Prostate gland (tissue), 2 donors: ENCODE measurements at regions not wholly inside any gene's neighbourhood (a gene's known extent, or its start where the extent isn't known, plus 50 kb on each side); places are given as distances from the start of the nearest gene placed in this dataset.

Experiments used
- DNase-seq: peaks from one replicate; pipeline ENCODE4 v3.0.0-alpha.2; 2019; ENCODE audit warnings: low spot score
- H3K27ac ChIP-seq, 2 donors: fragments of 200-600 bp; sonication (generic); 2 replicates each; pipeline ENCODE4 v1.5.1; 2017 to 2019
- H3K27me3 ChIP-seq: fragments of 200-600 bp; sonication (generic); replicated peaks from 2 replicates; pipeline ENCODE4 v1.5.1; 2019; ENCODE audit not compliant: insufficient read depth
- H3K36me3 ChIP-seq, 2 donors: fragments of 200-600 bp; sonication (generic); 1 replicate in 1 of 2; 2 replicates in 1 of 2; pipeline versions ENCODE4 v1.5.1 to v1.8.1; 2017 to 2019
- H3K4me1 ChIP-seq: fragments of 200-600 bp; sonication (generic); replicated peaks from 2 replicates; pipeline ENCODE4 v1.5.1; 2019
- H3K4me3 ChIP-seq, 2 donors: fragments of 200-600 bp; sonication (generic); 2 replicates each; pipeline ENCODE4 v1.5.1; 2017 to 2019
- H3K9me3 ChIP-seq: fragments of 200-600 bp; sonication (generic); 2 replicates; pipeline ENCODE4 v1.5.1; 2017
- POLR2A ChIP-seq: fragments of 450-650 bp; IDR thresholded peaks from one replicate; pipeline ENCODE4 v1.6.1; 2016; ENCODE audit warnings: antibody characterized with exemption, mild to moderate bottlenecking
- POLR2AphosphoS5 ChIP-seq: sonication (generic); formaldehyde crosslinking; IDR thresholded peaks from one replicate; pipeline ENCODE4 v1.6.1; 2017; ENCODE audit warnings: antibody characterized with exemption
- WGBS: methylation state at CpG from one replicate; pipeline ENCODE4 v1.1.5; 2018; 5-methylcytosine and 5-hydroxymethylcytosine counted together
- intact Hi-C: fragments of 100-400 bp; cut with DNase I; formaldehyde crosslinking; loops from one replicate; pipeline ENCODE4 v1.14.2; 2022
- TF ChIP-seq, protein P1 (sequence below), 4 experiments: fragments of 200-600 bp in 2 of 4; fragments of 450-650 bp in 2 of 4; sonication (generic) in 2 of 4; IDR thresholded peaks; 1 replicate in 3 of 4; 2 replicates in 1 of 4; pipeline ENCODE4 v1.5.1; 2016 to 2019; ENCODE audit warnings: antibody characterized with exemption in 4 of 4, mild to moderate bottlenecking in 2 of 4, moderate library complexity in 2 of 4

DNA sequence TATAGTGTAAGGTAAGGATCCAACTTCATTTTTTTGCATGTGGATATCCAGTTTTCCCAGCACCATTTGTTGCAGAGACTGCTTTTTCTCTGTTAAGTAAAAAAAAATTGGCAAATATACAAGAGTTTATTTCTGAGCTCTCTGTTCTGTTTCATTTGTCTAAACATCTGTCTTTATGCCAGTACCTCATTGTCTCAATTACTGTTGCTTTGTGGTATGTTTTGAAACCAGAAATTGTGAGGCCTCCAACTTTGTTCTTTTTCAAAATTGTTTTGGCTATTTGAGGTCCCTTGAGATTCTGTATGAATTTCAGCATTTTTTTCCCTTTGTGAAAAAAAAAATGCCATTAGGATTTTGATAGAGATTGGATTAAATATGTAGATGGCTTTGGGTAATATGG, 150.5 kb downstream of the MINAR1 start:
- TF ChIP-seq POLR2AphosphoS5 (no peak), POLR2A (no peak)
- TF ChIP-seq, protein P1, sequence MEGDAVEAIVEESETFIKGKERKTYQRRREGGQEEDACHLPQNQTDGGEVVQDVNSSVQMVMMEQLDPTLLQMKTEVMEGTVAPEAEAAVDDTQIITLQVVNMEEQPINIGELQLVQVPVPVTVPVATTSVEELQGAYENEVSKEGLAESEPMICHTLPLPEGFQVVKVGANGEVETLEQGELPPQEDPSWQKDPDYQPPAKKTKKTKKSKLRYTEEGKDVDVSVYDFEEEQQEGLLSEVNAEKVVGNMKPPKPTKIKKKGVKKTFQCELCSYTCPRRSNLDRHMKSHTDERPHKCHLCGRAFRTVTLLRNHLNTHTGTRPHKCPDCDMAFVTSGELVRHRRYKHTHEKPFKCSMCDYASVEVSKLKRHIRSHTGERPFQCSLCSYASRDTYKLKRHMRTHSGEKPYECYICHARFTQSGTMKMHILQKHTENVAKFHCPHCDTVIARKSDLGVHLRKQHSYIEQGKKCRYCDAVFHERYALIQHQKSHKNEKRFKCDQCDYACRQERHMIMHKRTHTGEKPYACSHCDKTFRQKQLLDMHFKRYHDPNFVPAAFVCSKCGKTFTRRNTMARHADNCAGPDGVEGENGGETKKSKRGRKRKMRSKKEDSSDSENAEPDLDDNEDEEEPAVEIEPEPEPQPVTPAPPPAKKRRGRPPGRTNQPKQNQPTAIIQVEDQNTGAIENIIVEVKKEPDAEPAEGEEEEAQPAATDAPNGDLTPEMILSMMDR (IDR thresholded peaks at IDR 0.05), result no peak
- Histone ChIP-seq H3K4me1 (no peaks in the 10 kb centered on the region), H3K27ac (no peak overlapping the region), H3K27me3 (no peaks in the 10 kb centered on the region), H3K4me3 (no peak overlapping the region), H3K9me3 (no peaks in the 10 kb centered on the region), H3K36me3 (no peaks in the 10 kb centered on the region)
- intact Hi-C loops, result no loop called here
- no peak for DNase-seq

DNA sequence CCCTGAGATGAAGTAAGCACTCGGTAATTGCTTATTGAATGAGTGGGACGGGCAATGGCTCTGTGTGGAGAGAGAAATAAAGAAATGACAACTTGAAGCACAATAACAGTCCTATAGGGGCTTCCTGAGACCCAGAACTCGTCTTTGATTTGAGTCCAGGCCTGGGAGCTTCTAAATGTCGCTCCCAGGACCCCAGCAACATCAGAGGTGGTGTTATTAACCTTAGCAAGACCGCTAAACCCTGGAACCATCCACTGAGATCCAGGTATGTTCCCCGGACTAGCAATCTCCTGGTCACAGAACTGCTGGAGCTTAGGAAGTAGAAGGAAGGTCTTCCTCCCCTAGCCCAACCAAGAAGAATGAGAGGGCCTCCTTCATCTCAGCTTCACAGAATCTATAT, 160.0 kb downstream of the MINAR1 start:
- H3K27ac ChIP-seq, result no peak overlapping the region
- no peak for DNase-seq
- H3K4me3 ChIP-seq, result no peak overlapping the region
- 92% methylated on average over 5 of the region's 6 CpGs for WGBS
- H3K36me3 ChIP-seq, result no peaks in the 10 kb centered on the region
- H3K27me3 ChIP-seq, result no peaks in the 10 kb centered on the region
- H3K9me3 ChIP-seq, result no peaks in the 10 kb centered on the region
- intact Hi-C loops, result no loop called here
- no peaks in the 10 kb centered on the region for H3K4me1 ChIP-seq
- TF ChIP-seq POLR2AphosphoS5, result no peak
- TF ChIP-seq, protein P1 (IDR thresholded peaks at IDR 0.05), result no peak
- no peak for TF ChIP-seq POLR2A

DNA sequence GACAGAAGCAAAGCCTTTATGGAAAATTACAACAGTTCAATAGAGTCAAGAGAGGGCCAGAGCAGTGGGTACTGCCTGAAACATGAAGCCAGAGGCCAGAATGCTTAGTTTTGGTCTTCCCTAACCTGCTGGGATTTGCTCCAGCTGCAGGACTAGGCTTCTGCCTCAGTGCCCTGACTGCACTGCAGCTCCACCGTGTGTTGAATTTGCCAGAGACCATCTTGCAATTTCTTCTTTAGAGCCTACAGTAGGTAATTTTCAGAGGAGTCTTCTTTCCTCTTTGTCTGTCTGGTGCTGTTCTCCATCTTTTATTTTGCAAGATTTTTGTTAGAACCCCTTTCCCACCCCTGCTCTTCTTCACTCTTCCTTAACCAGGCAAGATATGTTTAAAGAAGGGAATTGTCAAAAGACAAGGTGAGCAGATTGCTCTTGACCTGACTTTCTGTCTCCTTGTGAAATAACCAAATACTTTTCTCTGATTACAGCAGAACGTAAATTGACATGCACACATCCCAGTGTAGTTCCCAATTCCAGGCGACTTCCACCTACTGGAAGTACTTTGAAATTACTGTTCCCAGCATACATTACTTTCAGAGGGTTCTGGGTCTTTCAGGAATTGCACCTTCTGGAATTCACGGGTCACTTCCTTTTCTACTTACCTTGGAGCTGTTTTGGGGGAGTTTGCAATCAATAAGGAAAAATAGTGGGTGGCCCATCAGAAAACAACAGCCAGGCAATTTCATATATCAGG, 161.2 kb downstream of the MINAR1 start:
- Histone ChIP-seq H3K9me3 (no peaks in the 10 kb centered on the region), H3K27ac (no peak overlapping the region), H3K36me3 (no peaks in the 10 kb centered on the region), H3K27me3 (no peaks in the 10 kb centered on the region), H3K4me1 (no peaks in the 10 kb centered on the region), H3K4me3 (no peak overlapping the region)
- no peak for TF ChIP-seq POLR2A
- TF ChIP-seq, protein P1 (IDR thresholded peaks at IDR 0.05), result no peak
- no peak for TF ChIP-seq POLR2AphosphoS5
- intact Hi-C loops, result no loop called here
- DNase-seq, result no peak
- WGBS, result 33% methylated on average over 4 of the region's 4 CpGs

DNA sequence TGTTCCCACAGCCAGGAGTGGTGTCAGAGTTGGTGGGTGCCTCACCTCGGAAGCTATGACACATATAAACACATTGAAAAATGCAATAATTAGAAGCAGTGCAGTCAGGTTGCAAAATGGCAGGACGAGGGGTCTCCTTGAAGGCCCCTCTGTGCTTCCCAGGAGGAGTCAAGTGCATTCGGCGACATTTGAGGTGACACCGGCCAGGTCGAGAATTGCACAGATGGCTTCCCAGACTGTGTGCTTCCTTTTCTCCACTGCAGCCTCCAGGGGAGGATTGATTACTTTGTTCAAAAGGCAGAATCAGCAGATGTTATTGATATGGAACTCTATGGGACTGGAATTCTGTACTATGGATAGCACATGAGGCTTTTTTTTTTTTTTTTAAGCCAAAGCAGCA, 163.2 kb downstream of the MINAR1 start:
- Histone ChIP-seq H3K4me1 (no peaks in the 10 kb centered on the region), H3K27me3 (no peaks in the 10 kb centered on the region), H3K4me3 (no peak overlapping the region), H3K9me3 (no peaks in the 10 kb centered on the region), H3K36me3 (no peaks in the 10 kb centered on the region), H3K27ac (no peak overlapping the region)
- TF ChIP-seq POLR2AphosphoS5, result no peak
- TF ChIP-seq POLR2A, result no peak
- TF ChIP-seq, protein P1 (IDR thresholded peaks at IDR 0.05), result no peak
- 80% methylated on average over 6 of the region's 6 CpGs for WGBS
- DNase-seq, result no peak
- intact Hi-C loops, result no loop called here

DNA sequence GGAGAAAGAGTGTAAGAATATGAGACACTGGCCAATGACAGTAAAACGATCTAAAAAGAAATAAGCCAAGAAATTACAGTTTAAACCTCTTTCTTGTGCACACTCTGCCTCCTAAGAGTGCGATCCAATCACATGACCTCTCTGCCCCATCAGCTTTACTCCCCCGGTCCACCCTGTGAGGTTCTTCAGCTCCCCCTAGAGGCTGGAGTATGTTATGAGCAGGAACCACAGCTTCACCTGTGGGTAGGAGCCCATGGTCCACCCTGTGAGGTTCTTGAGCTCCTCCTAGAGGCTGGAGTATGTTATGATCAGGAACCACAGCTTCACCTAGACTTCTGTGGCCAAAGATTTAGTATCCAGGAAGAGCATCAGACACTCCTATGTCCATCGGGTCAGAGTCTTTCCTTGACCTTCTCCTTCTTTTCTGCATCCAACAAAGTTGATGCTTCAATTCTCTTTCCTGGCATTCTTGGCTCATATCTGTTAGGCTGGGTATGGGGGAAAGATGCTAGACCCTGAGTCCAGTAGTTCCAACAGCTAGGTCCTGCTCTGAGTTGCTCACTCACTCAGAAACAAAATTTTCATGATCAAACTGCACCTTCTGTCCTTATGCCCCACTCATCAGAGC, 164.0 kb downstream of the MINAR1 start:
- H3K27me3 ChIP-seq, result no peaks in the 10 kb centered on the region
- intact Hi-C loops, result no loop called here
- no peaks in the 10 kb centered on the region for H3K4me1 ChIP-seq
- TF ChIP-seq POLR2AphosphoS5, result peak; percentile 17
- TF ChIP-seq POLR2A, result no peak
- TF ChIP-seq, protein P1 (IDR thresholded peaks at IDR 0.05), result peak; percentile 34 to 81 (median 80)
- WGBS, result 44% methylated on average over 4 of the region's 4 CpGs
- H3K9me3 ChIP-seq, result no peaks in the 10 kb centered on the region
- H3K4me3 ChIP-seq, result no peak overlapping the region
- peak; percentile 22 for DNase-seq
- no peak overlapping the region for H3K27ac ChIP-seq
- H3K36me3 ChIP-seq, result no peaks in the 10 kb centered on the region
